NCI-H2227 (cell line): ENCODE measurements at regions not wholly inside any gene's neighbourhood (a gene's known extent, or its start where the extent isn't known, plus 50 kb on each side); places are given as distances from the start of the nearest gene placed in this dataset.

Source experiments
- DNase-seq: peaks from one replicate; lab custom pipeline; 2025; ENCODE audit not compliant: unreplicated experiment; lab: John Stamatoyannopoulos, UW

- DNase-seq: no peak
These were observed 216.9 kb upstream of the PPP2R2D start for GRCh38 chr10:131683941-131684340.

GRCh38 chr10:131685007-131685406 is 215.8 kb upstream of the PPP2R2D start:
- DNase-seq: no peak

- DNase-seq: no peak
These were observed 215.2 kb upstream of the PPP2R2D start for GRCh38 chr10:131685576-131685975.

GRCh38 chr10:131686781-131687420 is 213.9 kb upstream of the PPP2R2D start:
- DNase-seq: no peak

- no peak for DNase-seq
These were observed 212.5 kb upstream of the PPP2R2D start for GRCh38 chr10:131688304-131688703.

- DNase-seq: no peak
These were observed 211.8 kb upstream of the PPP2R2D start for GRCh38 chr10:131689016-131689415.

- DNase-seq: no peak
These were observed 211.3 kb upstream of the PPP2R2D start for GRCh38 chr10:131689486-131689885.

GRCh38 chr10:131689954-131690757 is 210.7 kb upstream of the PPP2R2D start:
- DNase-seq: no peak

- DNase-seq: no peak
These were observed 210.0 kb upstream of the PPP2R2D start for GRCh38 chr10:131690805-131691239.

- no peak for DNase-seq
These were observed 209.2 kb upstream of the PPP2R2D start for GRCh38 chr10:131691481-131692090.

- no peak for DNase-seq
These were observed 208.6 kb upstream of the PPP2R2D start for GRCh38 chr10:131692176-131692575.

GRCh38 chr10:131692686-131693334 is 208.0 kb upstream of the PPP2R2D start:
- DNase-seq: no peak

- DNase-seq: no peak
These were observed 207.0 kb upstream of the PPP2R2D start for GRCh38 chr10:131693766-131694165.

GRCh38 chr10:131694168-131694780 is 206.5 kb upstream of the PPP2R2D start:
- no peak for DNase-seq

- DNase-seq: no peak
These were observed 205.9 kb upstream of the PPP2R2D start for GRCh38 chr10:131694781-131695495.

GRCh38 chr10:131695496-131696165 is 205.2 kb upstream of the PPP2R2D start:
- no peak for DNase-seq

GRCh38 chr10:131697476-131698128 is 203.2 kb upstream of the PPP2R2D start:
- no peak for DNase-seq

- DNase-seq: no peak
These were observed 202.6 kb upstream of the PPP2R2D start for GRCh38 chr10:131698232-131698631.

GRCh38 chr10:131698986-131699385 is 201.8 kb upstream of the PPP2R2D start:
- DNase-seq: no peak
